DLD1 (cell line): ENCODE measurements at regions not wholly inside any gene's neighbourhood (a gene's known extent, or its start where the extent isn't known, plus 50 kb on each side); places are given as distances from the start of the nearest gene placed in this dataset.

ENCODE experiments used
- in situ Hi-C: cut with HindIII; loops from 2 replicates; pipeline ENCODE4 v1.10.0; 2017; ENCODE audit warnings: low sequenced_read_pairs

GRCh38 chr2:12099374-12099773 lies 352.9 kb downstream of the LPIN1 start:
- in situ Hi-C loops, result no loop called here

- in situ Hi-C loops, result no loop called here
These were observed 356.2 kb downstream of the LPIN1 start for GRCh38 chr2:12102679-12103078.

- in situ Hi-C loops, result no loop called here
These were observed 358.7 kb downstream of the LPIN1 start for GRCh38 chr2:12105180-12105579.

- in situ Hi-C loops, result no loop called here
These were observed 360.1 kb downstream of the LPIN1 start for GRCh38 chr2:12106440-12107080.

- in situ Hi-C loops, result no loop called here
These were observed 360.9 kb downstream of the LPIN1 start for GRCh38 chr2:12107321-12107720.

- in situ Hi-C loops, result no loop called here
These were observed 361.5 kb downstream of the LPIN1 start for GRCh38 chr2:12107939-12108338.

GRCh38 chr2:12109363-12110017 lies 363.1 kb downstream of the LPIN1 start:
- in situ Hi-C loops, result no loop called here

GRCh38 chr2:12110074-12110473 lies 363.6 kb downstream of the LPIN1 start:
- in situ Hi-C loops, result no loop called here

- in situ Hi-C loops, result no loop called here
These were observed 364.0 kb downstream of the LPIN1 start for GRCh38 chr2:12110481-12110880.

- in situ Hi-C loops, result no loop called here
These were observed 367.0 kb downstream of the LPIN1 start for GRCh38 chr2:12113412-12113811.

GRCh38 chr2:12114816-12115215 lies 368.4 kb downstream of the LPIN1 start:
- in situ Hi-C loops, result no loop called here

- in situ Hi-C loops, result no loop called here
These were observed 369.9 kb downstream of the LPIN1 start for GRCh38 chr2:12116228-12116750.

GRCh38 chr2:12119841-12120240 lies 373.4 kb downstream of the LPIN1 start:
- in situ Hi-C loops, result no loop called here

- in situ Hi-C loops, result no loop called here
These were observed 374.1 kb downstream of the LPIN1 start for GRCh38 chr2:12120281-12121150.

GRCh38 chr2:12124790-12125189 lies 378.4 kb downstream of the LPIN1 start:
- in situ Hi-C loops, result no loop called here

- in situ Hi-C loops, result no loop called here
These were observed 379.9 kb downstream of the LPIN1 start for GRCh38 chr2:12126318-12126717.

GRCh38 chr2:12127638-12128037 lies 381.2 kb downstream of the LPIN1 start:
- in situ Hi-C loops, result no loop called here

GRCh38 chr2:12131975-12132374 lies 385.5 kb downstream of the LPIN1 start:
- in situ Hi-C loops, result no loop called here

GRCh38 chr2:12141618-12142258 lies 395.3 kb downstream of the LPIN1 start:
- in situ Hi-C loops, result no loop called here

- in situ Hi-C loops, result no loop called here
These were observed 405.3 kb downstream of the LPIN1 start for GRCh38 chr2:12151716-12152115.

GRCh38 chr2:12152888-12153287 lies 406.5 kb downstream of the LPIN1 start:
- in situ Hi-C loops, result no loop called here
